ENCODE measurements at regions not wholly inside any gene's neighbourhood (a gene's known extent, or its start where the extent isn't known, plus 50 kb on each side); places are given as distances from the start of the nearest gene placed in this dataset.
A peak's percentile ranks its signal among the peaks of the same experiment; 100 is the strongest.

DNA sequence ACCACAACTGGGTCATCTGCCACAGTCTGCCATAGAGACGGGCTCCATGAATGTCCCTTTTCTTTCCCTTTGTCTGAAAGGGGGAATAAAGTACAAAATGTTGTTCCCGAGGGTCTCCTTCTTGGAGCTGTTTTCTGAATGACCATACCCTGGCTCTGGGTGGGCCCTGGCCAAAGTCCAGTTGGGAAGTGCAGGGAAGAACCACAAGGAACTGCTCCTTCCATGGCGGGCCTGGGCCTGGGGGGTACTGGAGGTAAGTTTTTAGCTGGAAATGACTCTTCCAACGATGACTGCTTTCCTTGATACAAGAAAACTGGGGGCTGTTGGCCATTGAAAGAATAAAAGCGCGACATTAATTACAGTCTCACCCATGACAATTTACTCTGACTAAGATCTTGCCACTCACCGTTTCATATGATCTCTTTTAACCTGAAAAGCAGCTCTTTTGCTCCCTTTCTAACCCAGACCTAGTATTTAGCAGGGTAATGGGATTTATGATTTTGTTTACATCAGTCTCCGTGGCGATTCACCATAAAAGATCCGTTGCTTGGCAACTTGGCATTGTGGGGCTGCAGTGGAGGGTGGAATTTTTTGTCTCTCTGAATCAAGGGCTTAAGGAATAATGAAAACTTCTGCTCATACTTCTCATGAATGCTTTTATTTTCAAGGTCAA lies 89.2 kb upstream of the PTCH1 start:
- no peak overlapping the region for H3K4me2 ChIP-seq
- no peak for TF ChIP-seq Cebpa-rat (IDR thresholded peaks at IDR 0.05)
- H3K36me3 ChIP-seq: no peaks in the 10 kb centered on the region
- H3K9me3 ChIP-seq: no peaks in the 10 kb centered on the region
- no peak overlapping the region for H3K4me3 ChIP-seq
- H4K20me1 ChIP-seq: no peaks in the 10 kb centered on the region
- H3K9ac ChIP-seq: no peak overlapping the region
- no peaks in the 10 kb centered on the region for H3K27me3 ChIP-seq
- no peaks in the 10 kb centered on the region for H3K4me1 ChIP-seq
- H3K27ac ChIP-seq: no peak overlapping the region

- Histone ChIP-seq H3K36me3 (no peaks in the 10 kb centered on the region), H3K9me3 (no peaks in the 10 kb centered on the region), H3K4me2 (no peak overlapping the region), H3K4me1 (no peaks in the 10 kb centered on the region), H3K4me3 (no peak overlapping the region), H3K9ac (no peak overlapping the region), H4K20me1 (no peaks in the 10 kb centered on the region), H3K27ac (no peak overlapping the region), H3K27me3 (no peaks in the 10 kb centered on the region)
- TF ChIP-seq Cebpa-rat (IDR thresholded peaks at IDR 0.05): no peak
These were observed 88.3 kb upstream of the PTCH1 start for GRCh38 chr9:95605101-95605500.

GRCh38 chr9:95598236-95598635 lies 81.5 kb upstream of the PTCH1 start:
- H3K36me3 ChIP-seq: no peaks in the 10 kb centered on the region
- no peak overlapping the region for H3K4me2 ChIP-seq
- peaks cover 9% of the 10 kb centered on the region for H3K4me1 ChIP-seq
- H3K4me3 ChIP-seq: no peak overlapping the region
- no peak overlapping the region for H3K27ac ChIP-seq
- H4K20me1 ChIP-seq: no peaks in the 10 kb centered on the region
- no peak for TF ChIP-seq Cebpa-rat (IDR thresholded peaks at IDR 0.05)
- no peaks in the 10 kb centered on the region for H3K27me3 ChIP-seq
- H3K9me3 ChIP-seq: no peaks in the 10 kb centered on the region
- no peak overlapping the region for H3K9ac ChIP-seq

- Histone ChIP-seq H3K36me3 (no peaks in the 10 kb centered on the region), H3K4me2 (peak overlapping the region; percentile 34), H3K9me3 (no peaks in the 10 kb centered on the region), H4K20me1 (no peaks in the 10 kb centered on the region), H3K27me3 (no peaks in the 10 kb centered on the region), H3K27ac (no peak overlapping the region), H3K4me3 (no peak overlapping the region), H3K9ac (no peak overlapping the region), H3K4me1 (peaks cover 9% of the 10 kb centered on the region)
- no peak for TF ChIP-seq Cebpa-rat (IDR thresholded peaks at IDR 0.05)
These were observed 79.0 kb upstream of the PTCH1 start for GRCh38 chr9:95595721-95596295.

DNA sequence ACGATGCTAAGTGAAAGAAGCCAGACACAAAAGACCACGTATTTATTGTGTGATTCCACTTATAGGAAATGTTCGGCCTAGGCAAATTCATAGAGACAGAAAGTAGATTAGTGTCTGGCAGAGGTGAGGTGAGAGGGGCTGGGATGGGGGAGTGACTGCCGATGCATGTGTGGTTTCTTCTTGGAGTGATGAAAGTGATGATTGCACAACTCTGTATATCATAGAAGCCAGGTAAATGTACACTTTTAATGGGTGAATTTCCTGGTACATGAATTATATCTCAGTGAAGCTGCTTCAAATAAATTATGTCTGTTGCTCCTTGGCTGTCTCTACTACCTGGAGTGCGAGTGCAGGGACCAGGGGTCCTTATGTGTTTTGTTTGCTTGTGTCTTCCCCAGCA lies 76.2 kb upstream of the PTCH1 start:
- Histone ChIP-seq H4K20me1 (no peaks in the 10 kb centered on the region), H3K9ac (no peak overlapping the region), H3K4me3 (no peak overlapping the region), H3K36me3 (no peaks in the 10 kb centered on the region), H3K4me1 (peaks cover 9% of the 10 kb centered on the region), H3K4me2 (no peak overlapping the region), H3K27ac (no peak overlapping the region), H3K27me3 (no peaks in the 10 kb centered on the region), H3K9me3 (no peaks in the 10 kb centered on the region)
- TF ChIP-seq Cebpa-rat (IDR thresholded peaks at IDR 0.05): peak; percentile 31; the same call in 1 of the 2 replicates

DNA sequence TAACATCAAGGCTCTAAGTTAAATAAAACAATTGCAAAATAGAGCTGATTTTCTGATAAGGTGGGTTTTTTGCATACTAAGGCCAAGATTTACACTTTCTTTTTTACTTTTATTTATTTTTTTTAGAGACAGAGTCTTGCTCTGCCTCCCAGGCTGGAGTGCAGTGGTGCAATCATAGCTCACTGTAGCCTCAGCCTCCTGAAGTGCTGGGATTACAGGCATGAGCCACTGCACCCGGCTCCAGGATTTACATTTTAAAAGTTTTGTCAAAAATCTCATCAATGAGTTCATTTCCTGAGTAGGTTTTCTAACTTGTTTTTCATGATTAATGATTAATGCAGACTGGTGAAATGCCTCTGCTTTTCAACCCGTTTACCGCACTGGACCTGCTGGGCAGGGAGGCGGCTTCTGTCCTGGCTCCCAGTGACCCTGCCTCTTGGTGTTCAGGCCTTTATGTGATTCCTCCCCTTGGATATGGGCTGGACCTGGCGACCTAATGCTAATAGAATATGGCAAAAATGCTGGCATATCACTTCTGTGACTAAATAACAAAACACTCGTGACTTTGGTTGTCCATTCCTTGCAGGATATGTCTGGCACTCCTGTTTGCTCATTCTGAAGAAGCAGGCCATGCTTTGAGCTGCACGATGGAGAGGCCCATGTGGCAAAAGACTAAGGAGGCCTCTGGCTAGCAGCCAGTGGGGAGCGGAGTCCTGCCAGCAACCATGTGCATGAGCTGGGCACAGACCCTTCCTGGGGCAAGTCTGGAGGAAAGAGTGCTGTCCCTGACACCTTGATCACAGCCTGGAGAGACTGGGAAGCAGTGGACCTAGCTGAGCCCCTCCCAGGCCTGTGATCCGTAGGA lies 72.2 kb upstream of the PTCH1 start:
- Histone ChIP-seq H3K4me1 (peaks cover 7% of the 10 kb centered on the region), H3K4me2 (no peak overlapping the region), H3K27me3 (no peaks in the 10 kb centered on the region), H3K4me3 (no peak overlapping the region), H3K36me3 (no peaks in the 10 kb centered on the region), H4K20me1 (no peaks in the 10 kb centered on the region), H3K9me3 (no peaks in the 10 kb centered on the region), H3K9ac (no peak overlapping the region), H3K27ac (no peak overlapping the region)
- TF ChIP-seq Cebpa-rat (IDR thresholded peaks at IDR 0.05): no peak

DNA sequence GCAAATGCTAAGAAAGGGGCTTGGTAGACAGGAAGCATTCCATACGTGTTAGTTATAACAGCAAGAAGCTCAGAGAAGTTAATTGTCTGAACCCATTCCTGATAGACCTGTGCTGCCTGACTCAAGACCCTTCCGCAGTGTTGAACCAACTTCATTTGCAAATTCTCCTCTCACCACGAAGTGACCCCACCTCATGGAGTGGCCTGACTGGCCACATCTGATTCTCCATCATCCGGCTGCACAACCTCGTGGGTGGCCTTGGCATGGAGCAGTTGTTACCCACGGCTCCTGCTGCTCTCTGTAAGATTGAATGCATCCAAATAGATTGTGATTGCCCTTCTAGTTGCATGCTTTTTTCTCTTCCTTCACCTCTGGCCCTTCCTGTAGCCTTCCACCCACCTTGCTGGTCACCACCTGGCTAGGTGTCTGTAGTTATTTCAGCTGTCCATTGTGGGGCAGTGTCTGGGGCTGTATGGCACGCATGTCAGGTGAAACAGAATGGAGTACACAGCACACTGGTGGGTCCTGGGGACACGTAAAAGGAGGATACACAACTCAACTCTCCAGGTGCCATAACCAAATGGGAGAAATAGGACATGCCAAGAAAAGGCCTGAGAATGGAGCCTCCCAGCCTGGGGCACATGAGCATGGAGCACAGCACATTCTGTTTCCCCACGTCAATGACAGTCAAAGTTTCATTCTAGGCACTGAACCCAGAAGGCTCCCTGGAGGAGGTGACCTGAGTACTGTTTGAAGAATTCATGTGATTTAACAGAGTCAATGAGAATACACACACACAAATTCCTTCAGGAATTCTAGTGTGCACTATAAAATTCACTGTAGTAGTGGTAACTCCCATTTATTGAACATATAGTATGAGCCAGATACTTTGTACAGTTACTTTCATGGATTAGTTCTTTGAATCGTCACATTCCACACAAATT lies 70.5 kb upstream of the PTCH1 start:
- no peak for TF ChIP-seq Cebpa-rat (IDR thresholded peaks at IDR 0.05)

GRCh38 chr9:95586326-95586725 lies 69.6 kb upstream of the PTCH1 start:
- no peaks in the 10 kb centered on the region for H4K20me1 ChIP-seq
- H3K36me3 ChIP-seq: no peaks in the 10 kb centered on the region
- no peaks in the 10 kb centered on the region for H3K9me3 ChIP-seq
- no peaks in the 10 kb centered on the region for H3K27me3 ChIP-seq
- H3K9ac ChIP-seq: no peak overlapping the region
- no peak overlapping the region for H3K4me2 ChIP-seq
- no peak for TF ChIP-seq Cebpa-rat (IDR thresholded peaks at IDR 0.05)
- no peak overlapping the region for H3K4me3 ChIP-seq
- no peak overlapping the region for H3K27ac ChIP-seq
- peaks cover 7% of the 10 kb centered on the region for H3K4me1 ChIP-seq

More for the DNA sequence above, 70.5 kb upstream of the PTCH1 start:
- Histone ChIP-seq H3K36me3 (no peaks in the 10 kb centered on the region), H3K27me3 (no peaks in the 10 kb centered on the region), H3K4me2 (no peak overlapping the region), H4K20me1 (no peaks in the 10 kb centered on the region), H3K4me3 (no peak overlapping the region), H3K27ac (no peak overlapping the region), H3K4me1 (peaks cover 7% of the 10 kb centered on the region), H3K9me3 (no peaks in the 10 kb centered on the region), H3K9ac (no peak overlapping the region)

DNA sequence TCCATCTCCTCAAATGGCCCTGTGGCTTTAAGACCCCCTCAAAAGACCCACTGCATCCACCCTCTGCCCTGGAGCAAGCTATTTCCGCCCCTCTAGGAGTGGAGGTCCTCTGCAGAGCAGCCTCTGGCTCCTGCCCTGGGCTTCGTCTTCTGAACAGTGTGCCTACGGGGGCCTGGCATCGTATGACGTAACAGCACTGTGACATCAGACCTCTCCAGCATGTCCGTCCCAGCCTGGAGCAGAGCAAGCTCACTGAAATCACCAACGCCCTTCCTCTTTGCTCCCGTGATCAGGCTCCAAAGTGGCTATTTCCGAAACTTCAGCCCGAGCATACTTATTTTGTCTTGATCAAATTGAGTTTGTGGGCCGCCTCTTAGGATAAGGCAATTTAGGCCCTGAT lies 69.1 kb upstream of the PTCH1 start:
- H3K4me2 ChIP-seq: no peak overlapping the region
- no peaks in the 10 kb centered on the region for H4K20me1 ChIP-seq
- no peaks in the 10 kb centered on the region for H3K9me3 ChIP-seq
- H3K27me3 ChIP-seq: no peaks in the 10 kb centered on the region
- H3K4me3 ChIP-seq: no peak overlapping the region
- H3K9ac ChIP-seq: no peak overlapping the region
- no peaks in the 10 kb centered on the region for H3K36me3 ChIP-seq
- peaks cover 7% of the 10 kb centered on the region for H3K4me1 ChIP-seq
- TF ChIP-seq Cebpa-rat (IDR thresholded peaks at IDR 0.05): no peak
- H3K27ac ChIP-seq: no peak overlapping the region
